GM23338 (cell line): ENCODE measurements at regions not wholly inside any gene's neighbourhood (a gene's known extent, or its start where the extent isn't known, plus 50 kb on each side); places are given as distances from the start of the nearest gene placed in this dataset.

Source experiments
- EZH2 ChIP-seq: fragments of 200-600 bp; sonication (generic); IDR thresholded peaks from one replicate; pipeline ENCODE4 v1.8.0; 2017; ENCODE audit warnings: antibody characterized with exemption, mild to moderate bottlenecking, low read depth; ENCODE audit not compliant: unreplicated experiment
- JUNB ChIP-seq: IDR thresholded peaks from one replicate; pipeline ENCODE4 v1.6.1; 2016; ENCODE audit warnings: antibody characterized with exemption; ENCODE audit not compliant: unreplicated experiment
- NANOG ChIP-seq: IDR thresholded peaks from 2 replicates; pipeline ENCODE4 v1.6.1; 2016; ENCODE audit warnings: antibody characterized with exemption, borderline replicate concordance
- STAT1 ChIP-seq: IDR thresholded peaks from one replicate; pipeline ENCODE4 v1.6.1; 2016; ENCODE audit warnings: antibody characterized with exemption; ENCODE audit not compliant: unreplicated experiment
- ZNF114 ChIP-seq: fragments of 250-450 bp; sonication (Bioruptor Pico); IDR thresholded peaks from 2 replicates; pipeline ENCODE4 v1.5.0; 2020; ENCODE audit warnings: mild to moderate bottlenecking, moderate library complexity
- TF ChIP-seq, protein P1 (sequence below): fragments of 250-450 bp; sonication (Bioruptor Pico); IDR thresholded peaks from 2 replicates; pipeline ENCODE4 v1.5.0; 2020; ENCODE audit warnings: mild to moderate bottlenecking, moderate library complexity
- TF ChIP-seq, protein P2 (sequence below): IDR thresholded peaks from 2 replicates; pipeline ENCODE4 v1.6.1; 2016; ENCODE audit warnings: antibody characterized with exemption
- TF ChIP-seq, protein P3 (sequence below): IDR thresholded peaks from one replicate; pipeline ENCODE4 v1.6.1; 2018; ENCODE audit warnings: antibody characterized with exemption; ENCODE audit not compliant: unreplicated experiment
- TF ChIP-seq, protein P4 (sequence below), 2 experiments: fragments of 200-600 bp in 1 of 2; sonication (generic) in 1 of 2; conservative IDR thresholded peaks; 2 replicates each; pipeline versions ENCODE4 v1.5.1 to v1.6.1; 2016 to 2017; ENCODE audit warnings: antibody characterized with exemption in 2 of 2, low read depth in 2 of 2, mild to moderate bottlenecking in 2 of 2, moderate library complexity in 1 of 2

DNA sequence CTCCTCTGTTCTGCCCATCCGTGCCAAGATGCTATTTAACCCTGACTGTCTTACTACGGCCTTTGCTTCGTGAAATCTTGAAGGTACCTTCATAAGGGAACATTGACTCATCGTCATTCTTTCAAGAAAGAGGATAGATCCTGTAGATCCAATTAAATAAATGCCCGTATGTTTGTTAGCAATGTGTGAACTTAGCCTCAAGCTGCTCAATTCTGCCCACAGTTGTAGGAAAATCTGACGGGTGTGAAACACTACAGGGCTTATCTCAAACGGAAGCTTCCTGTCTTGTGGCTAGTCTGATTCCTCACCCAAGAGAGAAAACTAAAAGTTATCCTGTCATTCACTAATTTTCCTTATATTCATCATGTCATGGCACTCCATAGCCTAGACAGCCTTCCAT is 168.0 kb upstream of the TBX3 start (continued):
- TF ChIP-seq, protein P1, sequence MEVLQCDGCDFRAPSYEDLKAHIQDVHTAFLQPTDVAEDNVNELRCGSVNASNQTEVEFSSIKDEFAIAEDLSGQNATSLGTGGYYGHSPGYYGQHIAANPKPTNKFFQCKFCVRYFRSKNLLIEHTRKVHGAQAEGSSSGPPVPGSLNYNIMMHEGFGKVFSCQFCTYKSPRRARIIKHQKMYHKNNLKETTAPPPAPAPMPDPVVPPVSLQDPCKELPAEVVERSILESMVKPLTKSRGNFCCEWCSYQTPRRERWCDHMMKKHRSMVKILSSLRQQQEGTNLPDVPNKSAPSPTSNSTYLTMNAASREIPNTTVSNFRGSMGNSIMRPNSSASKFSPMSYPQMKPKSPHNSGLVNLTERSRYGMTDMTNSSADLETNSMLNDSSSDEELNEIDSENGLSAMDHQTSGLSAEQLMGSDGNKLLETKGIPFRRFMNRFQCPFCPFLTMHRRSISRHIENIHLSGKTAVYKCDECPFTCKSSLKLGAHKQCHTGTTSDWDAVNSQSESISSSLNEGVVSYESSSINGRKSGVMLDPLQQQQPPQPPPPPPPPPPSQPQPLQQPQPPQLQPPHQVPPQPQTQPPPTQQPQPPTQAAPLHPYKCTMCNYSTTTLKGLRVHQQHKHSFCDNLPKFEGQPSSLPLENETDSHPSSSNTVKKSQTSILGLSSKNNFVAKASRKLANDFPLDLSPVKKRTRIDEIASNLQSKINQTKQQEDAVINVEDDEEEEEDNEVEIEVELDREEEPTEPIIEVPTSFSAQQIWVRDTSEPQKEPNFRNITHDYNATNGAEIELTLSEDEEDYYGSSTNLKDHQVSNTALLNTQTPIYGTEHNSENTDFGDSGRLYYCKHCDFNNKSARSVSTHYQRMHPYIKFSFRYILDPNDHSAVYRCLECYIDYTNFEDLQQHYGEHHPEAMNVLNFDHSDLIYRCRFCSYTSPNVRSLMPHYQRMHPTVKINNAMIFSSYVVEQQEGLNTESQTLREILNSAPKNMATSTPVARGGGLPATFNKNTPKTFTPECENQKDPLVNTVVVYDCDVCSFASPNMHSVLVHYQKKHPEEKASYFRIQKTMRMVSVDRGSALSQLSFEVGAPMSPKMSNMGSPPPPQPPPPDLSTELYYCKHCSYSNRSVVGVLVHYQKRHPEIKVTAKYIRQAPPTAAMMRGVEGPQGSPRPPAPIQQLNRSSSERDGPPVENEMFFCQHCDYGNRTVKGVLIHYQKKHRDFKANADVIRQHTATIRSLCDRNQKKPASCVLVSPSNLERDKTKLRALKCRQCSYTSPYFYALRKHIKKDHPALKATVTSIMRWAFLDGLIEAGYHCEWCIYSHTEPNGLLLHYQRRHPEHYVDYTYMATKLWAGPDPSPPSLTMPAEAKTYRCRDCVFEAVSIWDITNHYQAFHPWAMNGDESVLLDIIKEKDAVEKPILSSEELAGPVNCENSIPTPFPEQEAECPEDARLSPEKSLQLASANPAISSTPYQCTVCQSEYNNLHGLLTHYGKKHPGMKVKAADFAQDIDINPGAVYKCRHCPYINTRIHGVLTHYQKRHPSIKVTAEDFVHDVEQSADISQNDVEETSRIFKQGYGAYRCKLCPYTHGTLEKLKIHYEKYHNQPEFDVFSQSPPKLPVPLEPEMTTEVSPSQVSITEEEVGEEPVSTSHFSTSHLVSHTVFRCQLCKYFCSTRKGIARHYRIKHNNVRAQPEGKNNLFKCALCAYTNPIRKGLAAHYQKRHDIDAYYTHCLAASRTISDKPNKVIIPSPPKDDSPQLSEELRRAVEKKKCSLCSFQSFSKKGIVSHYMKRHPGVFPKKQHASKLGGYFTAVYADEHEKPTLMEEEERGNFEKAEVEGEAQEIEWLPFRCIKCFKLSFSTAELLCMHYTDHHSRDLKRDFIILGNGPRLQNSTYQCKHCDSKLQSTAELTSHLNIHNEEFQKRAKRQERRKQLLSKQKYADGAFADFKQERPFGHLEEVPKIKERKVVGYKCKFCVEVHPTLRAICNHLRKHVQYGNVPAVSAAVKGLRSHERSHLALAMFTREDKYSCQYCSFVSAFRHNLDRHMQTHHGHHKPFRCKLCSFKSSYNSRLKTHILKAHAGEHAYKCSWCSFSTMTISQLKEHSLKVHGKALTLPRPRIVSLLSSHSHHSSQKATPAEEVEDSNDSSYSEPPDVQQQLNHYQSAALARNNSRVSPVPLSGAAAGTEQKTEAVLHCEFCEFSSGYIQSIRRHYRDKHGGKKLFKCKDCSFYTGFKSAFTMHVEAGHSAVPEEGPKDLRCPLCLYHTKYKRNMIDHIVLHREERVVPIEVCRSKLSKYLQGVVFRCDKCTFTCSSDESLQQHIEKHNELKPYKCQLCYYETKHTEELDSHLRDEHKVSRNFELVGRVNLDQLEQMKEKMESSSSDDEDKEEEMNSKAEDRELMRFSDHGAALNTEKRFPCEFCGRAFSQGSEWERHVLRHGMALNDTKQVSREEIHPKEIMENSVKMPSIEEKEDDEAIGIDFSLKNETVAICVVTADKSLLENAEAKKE (CRISPR knock-in tag): no peak
- TF ChIP-seq JUNB (no peak), EZH2 (no peak), NANOG (no peak), ZNF114 (CRISPR knock-in tag) (no peak), STAT1 (no peak)
- TF ChIP-seq, protein P2, sequence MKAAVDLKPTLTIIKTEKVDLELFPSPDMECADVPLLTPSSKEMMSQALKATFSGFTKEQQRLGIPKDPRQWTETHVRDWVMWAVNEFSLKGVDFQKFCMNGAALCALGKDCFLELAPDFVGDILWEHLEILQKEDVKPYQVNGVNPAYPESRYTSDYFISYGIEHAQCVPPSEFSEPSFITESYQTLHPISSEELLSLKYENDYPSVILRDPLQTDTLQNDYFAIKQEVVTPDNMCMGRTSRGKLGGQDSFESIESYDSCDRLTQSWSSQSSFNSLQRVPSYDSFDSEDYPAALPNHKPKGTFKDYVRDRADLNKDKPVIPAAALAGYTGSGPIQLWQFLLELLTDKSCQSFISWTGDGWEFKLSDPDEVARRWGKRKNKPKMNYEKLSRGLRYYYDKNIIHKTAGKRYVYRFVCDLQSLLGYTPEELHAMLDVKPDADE: no peak
- TF ChIP-seq, protein P3, sequence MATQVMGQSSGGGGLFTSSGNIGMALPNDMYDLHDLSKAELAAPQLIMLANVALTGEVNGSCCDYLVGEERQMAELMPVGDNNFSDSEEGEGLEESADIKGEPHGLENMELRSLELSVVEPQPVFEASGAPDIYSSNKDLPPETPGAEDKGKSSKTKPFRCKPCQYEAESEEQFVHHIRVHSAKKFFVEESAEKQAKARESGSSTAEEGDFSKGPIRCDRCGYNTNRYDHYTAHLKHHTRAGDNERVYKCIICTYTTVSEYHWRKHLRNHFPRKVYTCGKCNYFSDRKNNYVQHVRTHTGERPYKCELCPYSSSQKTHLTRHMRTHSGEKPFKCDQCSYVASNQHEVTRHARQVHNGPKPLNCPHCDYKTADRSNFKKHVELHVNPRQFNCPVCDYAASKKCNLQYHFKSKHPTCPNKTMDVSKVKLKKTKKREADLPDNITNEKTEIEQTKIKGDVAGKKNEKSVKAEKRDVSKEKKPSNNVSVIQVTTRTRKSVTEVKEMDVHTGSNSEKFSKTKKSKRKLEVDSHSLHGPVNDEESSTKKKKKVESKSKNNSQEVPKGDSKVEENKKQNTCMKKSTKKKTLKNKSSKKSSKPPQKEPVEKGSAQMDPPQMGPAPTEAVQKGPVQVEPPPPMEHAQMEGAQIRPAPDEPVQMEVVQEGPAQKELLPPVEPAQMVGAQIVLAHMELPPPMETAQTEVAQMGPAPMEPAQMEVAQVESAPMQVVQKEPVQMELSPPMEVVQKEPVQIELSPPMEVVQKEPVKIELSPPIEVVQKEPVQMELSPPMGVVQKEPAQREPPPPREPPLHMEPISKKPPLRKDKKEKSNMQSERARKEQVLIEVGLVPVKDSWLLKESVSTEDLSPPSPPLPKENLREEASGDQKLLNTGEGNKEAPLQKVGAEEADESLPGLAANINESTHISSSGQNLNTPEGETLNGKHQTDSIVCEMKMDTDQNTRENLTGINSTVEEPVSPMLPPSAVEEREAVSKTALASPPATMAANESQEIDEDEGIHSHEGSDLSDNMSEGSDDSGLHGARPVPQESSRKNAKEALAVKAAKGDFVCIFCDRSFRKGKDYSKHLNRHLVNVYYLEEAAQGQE: no peak
- TF ChIP-seq, protein P4, sequence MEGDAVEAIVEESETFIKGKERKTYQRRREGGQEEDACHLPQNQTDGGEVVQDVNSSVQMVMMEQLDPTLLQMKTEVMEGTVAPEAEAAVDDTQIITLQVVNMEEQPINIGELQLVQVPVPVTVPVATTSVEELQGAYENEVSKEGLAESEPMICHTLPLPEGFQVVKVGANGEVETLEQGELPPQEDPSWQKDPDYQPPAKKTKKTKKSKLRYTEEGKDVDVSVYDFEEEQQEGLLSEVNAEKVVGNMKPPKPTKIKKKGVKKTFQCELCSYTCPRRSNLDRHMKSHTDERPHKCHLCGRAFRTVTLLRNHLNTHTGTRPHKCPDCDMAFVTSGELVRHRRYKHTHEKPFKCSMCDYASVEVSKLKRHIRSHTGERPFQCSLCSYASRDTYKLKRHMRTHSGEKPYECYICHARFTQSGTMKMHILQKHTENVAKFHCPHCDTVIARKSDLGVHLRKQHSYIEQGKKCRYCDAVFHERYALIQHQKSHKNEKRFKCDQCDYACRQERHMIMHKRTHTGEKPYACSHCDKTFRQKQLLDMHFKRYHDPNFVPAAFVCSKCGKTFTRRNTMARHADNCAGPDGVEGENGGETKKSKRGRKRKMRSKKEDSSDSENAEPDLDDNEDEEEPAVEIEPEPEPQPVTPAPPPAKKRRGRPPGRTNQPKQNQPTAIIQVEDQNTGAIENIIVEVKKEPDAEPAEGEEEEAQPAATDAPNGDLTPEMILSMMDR (conservative IDR thresholded peaks at IDR 0.05; ENCODE audit: low read depth in 2 of 2): no peak
